A204.1 (cell line): ENCODE measurements at regions not wholly inside any gene's neighbourhood (a gene's known extent, or its start where the extent isn't known, plus 50 kb on each side); places are given as distances from the start of the nearest gene placed in this dataset.
A peak's percentile ranks its signal among the peaks of the same experiment; 100 is the strongest.
"Not testable (repeated sequence)": the region's sequence is repeated elsewhere in the genome, so short reads cannot be mapped to it uniquely, and the experiment has no call there.

Experiments
- FAIRE-seq: peaks from 2 replicates; lab custom pipeline; 2012; peaks lifted over from hg19 to GRCh38; lab: Jason Lieb, UNC

DNA sequence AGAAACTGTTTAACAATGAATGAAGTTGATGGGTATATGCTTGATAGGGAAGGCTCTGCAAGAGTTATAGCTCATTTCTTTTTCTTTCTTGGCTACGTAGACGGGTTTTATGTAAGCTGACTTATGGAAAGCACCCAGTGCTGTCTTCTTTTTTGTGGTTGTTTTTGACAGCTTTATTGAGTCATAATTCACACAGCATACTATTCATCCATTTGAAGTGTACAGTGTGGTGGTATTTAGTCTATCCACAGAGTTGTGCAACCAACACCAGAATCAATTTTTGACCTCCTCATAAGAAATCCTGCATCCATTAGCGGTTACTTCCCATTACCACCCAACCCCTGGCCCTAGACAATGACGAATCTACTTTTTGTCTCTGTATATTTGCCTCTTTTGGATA is 240.6 kb upstream of the KIAA1217 start:
- FAIRE-seq = no peak

DNA sequence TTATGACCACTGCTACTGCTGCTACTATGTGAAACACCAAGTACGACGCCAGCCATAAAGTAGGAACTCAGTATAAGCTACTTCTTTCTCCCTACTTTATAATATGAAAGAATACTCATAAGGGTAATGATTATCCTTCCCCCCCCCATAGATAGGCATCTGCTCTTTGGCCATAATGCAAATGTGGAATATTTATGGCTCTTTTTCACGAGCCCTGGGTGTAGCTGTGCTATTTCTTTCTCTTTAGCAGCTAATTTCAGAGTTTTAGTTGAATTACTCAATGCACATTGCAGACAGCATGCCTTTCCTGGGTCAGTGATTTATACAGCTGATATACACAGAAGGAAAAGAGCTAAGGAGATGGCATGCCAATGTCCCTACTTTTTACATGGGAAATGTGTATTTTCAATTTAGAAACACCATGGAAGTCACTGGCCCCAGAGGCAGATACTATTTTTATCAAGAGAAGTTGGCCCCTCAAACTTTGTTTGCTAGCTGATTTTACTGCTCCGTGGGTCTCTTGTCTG is 234.1 kb upstream of the KIAA1217 start:
- FAIRE-seq = no peak

DNA sequence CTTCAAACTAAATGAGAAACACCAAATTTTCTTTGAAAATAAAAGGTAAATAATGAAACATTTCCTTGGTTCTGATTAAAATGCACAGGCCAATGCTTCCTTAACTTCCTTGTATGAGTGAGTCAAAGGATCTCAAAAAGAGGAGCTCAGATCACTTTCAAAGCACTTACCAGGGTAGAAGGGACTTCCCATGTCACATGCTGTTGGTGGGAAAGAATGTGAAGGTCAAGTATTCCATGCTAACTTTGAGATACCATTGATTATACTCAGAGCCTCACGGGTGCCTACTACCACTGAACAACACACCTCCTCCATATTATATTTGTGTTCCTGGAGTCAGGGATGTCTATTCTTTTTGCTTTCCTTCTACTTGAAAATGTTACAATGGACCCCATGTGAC is 233.5 kb upstream of the KIAA1217 start:
- FAIRE-seq = no peak

DNA sequence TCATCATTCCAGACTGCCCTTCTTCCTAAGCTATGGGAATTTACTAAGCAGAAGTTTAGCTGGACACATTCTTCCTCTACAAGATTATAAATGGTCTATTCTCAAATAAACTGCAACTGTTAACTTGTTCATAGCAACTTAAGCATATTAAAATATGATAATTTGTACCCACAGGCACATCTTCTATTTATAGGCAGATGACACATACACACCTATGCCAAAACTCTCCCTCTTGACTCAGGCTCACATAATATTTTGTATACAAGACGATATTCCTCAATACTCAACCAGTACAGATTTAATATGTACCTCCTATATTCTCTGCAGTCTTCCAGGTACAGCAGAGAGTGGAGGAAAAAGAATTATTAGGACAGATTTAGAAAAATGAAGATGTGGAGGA is 232.7 kb upstream of the KIAA1217 start:
- FAIRE-seq = no peak

DNA sequence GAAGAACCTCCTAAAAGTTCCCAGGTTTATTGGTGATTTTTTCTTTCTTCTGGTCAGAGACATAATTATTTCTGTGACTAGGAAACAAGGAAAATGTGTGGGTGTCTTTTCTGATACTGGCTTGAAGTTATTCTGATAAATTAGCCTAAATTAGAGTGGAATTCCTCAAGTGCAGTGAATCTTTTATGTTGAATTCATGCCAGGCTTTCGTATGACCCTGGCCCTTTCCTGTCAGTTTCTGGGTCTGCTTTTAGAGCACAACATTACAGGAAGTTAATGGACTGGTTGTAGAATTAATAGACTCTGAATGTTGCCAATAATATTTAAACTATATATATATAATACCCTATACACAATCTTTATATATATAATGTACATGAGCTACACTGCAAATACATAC is 230.6 kb upstream of the KIAA1217 start:
- no peak for FAIRE-seq

DNA sequence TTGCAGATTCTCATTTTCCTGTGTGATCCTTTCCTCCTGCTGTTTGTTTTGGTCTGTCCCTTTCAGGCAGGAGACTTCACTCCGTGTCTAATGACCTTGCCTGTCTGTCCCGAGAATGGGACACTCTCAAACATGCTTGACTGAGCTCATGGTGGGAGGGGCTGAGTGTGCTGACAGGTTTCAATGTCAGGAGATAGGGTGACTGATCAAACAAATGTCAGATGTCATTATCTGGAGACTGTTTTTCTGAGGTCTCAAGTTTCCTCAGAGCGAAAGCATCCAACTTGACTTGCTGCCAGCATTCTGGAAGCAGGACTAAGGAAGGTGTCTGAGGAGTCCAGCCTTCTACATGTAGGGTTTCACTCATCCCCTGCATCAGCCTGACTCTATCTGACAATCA is 228.8 kb upstream of the KIAA1217 start:
- FAIRE-seq = no peak

DNA sequence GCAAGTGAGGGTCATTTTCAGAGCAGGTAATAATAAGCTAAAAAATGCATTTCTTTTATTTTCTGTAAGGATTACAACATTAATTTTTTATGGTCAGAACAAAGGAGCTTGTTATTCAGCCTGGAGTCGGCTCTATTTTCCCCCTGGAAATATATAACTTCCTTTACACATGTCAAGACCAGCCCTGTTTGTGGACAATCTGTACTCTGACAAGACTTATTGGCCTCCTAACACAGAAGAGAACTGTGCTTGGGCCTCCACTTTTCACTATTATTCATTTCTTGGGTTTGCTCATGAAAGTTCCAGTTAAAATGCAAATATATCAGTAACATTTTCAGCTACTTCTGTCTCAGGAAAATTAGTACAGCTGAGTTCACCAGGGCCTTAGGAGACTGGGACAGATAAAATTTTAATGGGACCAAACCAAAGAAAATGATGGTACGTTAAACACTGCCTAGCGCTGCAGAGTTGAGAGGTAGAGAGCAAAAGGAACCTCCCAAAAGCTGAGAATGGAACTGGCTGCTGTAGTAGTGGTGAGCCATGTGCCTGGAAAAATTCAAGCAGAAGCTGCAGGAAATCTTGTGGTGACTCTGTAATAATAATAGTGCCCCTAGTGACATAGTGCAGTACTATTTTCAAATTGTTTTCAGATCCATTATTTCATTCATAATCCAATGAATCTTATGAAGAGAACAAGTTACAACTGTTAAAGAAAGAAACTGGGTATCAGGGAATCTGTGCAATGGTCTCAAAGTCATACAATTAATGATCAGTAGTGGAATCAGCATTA is 227.2 kb upstream of the KIAA1217 start:
- no peak for FAIRE-seq

DNA sequence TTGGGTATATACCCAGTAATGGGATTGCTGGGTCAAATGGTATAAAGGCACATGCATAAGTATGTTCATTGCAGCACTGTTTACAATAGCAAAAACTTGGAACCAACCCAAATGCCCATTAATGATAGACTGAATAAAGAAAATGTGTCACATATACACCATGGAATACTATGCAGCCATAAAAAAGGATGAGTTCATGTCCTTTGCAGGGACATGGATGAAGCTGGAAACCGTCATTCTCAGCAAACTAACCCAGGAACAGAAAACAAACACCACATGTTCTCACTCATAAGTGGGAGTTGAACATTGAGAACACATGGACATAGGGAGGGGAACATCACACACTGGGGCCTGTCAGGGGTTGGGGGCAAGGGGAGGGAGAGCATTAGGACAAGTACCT is 224.5 kb upstream of the KIAA1217 start:
- not testable (repeated sequence) for FAIRE-seq

DNA sequence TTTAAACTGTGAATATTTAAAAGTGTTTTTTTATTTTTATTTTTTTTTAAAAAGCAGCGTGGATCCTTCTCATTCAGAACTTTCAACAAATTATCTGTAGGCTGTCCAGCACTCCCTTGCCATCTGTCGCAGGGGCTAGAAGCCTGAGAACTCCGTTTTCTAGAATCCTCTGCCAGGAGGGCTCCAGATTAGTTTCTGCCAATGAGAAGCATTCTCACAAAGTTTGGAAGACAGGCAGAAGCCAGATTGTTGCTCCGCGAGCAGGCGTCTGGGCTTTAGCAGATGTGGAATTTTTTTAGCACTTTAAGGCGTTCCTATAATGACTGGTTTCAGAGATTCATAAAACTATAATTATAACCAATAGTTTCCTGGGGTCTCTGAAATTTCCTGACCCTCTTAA is 220.9 kb upstream of the KIAA1217 start:
- no peak for FAIRE-seq

DNA sequence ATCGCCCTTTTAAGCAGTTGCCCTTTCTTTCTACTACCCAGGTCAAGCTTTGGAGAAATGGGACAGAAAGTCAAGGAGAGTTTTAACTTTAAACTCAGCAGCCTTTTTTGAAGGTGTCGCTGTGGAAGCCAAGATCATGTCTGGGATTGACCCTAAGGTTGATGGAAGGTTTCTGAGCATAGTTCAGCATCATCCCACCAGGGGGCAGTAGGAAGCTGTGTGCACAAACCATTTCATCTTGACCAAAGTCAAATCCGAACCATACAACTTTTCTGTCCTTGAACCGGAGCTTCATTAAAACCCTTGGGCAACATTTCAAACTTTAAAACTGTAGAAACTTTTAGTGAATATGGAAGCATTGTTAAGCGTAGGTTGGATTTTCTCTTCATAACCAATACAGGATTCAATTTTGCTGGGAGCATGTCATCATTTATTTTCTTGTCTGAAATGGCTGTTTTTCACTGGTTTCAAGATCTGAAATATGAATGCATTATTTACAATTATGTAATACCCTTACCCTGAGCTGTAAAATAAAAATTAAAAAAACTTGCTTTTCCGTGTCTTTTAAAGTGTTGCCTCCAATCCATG is 214.4 kb upstream of the KIAA1217 start:
- peak; percentile 70 for FAIRE-seq

DNA sequence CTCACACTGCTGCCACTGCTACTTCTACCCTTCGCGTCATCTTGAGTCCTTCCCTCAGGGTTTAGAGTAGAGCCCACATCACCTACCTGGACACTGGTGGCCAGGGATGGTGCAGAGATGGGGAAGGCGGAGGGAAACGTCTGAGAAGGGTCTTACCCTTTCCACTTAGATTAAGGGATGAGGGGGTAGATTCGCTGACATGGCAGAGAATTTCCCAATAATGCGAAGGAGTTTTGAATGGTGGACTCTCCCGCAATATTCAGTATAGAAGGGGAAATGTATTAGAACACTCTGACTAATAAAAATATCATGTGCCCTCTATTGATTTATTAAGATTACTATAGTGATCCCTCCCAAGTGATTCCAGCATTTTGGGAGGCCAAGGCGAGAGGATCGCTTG is 209.5 kb upstream of the KIAA1217 start:
- no peak for FAIRE-seq

DNA sequence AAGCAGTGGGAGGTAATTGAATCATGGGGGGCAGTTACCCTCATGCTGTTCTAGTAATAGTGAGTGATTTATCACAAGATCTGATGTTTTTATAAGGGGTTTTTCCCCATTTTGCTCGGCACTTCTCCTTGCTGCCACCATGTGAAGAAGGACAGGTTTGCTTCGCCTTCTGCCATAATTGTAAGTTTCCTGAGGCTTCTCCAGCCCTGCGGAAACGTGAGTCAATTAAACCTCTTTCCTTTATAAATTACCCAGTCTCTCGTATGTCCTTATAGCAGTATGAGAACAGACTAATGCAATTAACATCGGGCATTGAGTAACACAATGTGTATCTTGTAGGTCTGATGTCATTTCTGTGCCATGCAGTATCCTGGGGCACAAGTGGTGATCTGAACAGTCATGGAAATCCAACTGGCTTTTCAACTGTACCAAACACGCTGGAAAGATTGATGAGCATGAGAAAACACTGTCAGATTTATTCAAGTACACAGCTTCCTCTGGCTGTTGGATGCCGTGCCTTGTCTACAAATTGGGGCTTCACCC is 208.6 kb upstream of the KIAA1217 start:
- FAIRE-seq = no peak

DNA sequence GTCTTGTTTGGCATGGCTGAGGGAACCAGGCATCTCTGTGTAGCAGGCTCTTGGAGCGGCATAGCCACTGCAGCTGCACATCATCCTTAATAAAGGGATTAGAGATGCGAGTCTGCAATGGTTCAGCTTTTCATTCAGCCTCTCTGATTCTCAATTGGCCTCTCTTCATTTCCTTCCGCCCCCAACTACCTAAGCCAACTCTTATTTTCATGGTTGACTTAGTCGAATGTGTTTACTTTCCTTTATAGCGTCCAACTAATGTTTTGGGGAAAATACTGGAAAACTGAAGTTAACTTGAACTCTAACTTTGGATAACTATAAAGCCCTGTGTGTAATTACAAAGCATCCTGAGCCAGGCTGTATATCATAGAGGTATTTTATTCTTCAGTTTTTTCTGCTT is 202.2 kb upstream of the KIAA1217 start:
- FAIRE-seq = no peak

DNA sequence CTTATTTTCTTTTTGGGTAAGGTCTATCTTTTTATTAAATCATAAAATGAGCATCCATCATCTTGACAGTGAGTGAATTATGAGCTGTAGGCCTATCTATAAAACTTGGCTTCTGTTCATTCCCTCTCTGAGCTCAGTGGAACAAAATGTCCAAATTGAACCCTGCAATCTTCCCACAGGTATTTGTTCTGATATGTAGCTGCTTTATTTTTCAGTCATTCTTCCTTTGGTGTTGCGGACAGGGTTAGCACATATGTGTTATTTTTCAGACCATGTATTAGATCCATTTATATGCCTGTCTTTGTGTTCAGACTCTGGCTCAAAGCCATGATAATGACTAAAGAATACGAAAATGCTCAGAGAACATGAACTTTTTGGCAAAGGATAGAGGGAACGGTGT is 201.6 kb upstream of the KIAA1217 start:
- no peak for FAIRE-seq

DNA sequence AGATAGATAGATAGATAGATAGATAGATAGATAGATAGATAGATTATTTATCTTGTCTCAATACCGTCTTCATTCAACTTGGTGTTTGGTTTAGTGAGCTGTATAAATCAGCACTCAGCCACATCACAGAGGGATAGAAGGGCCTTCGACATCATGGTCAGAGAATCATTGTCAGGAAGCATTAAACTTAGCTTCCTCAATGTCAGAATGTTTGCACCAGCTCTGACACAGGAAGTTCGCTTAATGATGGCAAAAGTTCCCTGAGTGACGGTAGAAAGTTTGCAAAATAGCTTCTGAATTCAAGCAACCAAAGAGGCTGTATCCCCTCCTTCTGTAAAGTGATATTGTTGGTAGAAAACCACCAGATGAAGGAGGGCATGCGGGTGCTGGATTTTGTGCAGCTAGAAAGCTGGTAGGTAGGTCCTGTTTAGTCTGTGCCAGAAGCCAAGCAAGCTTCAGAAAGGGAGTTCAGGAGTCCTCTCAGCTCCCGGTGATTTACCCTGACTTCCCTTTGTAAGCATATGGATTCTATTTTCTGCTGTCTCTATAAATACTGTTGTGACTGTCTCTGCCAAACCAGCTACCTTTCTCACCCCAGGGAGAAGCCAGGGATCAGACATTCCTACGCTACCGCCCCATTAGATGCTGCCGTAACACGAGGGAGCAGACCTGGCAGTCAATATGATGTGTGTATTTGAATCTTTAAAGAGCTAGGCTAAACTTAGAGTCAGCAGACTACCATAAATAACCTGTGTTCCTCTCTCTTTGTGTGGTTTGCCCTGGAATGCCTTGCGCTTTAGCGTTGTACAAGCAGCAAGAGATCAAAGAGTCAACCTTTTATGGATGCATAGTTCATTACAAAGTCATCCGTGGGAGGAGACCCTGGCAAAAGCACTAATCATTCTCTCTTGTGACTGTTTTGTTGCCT is 200.5 kb upstream of the KIAA1217 start:
- FAIRE-seq = no peak

DNA sequence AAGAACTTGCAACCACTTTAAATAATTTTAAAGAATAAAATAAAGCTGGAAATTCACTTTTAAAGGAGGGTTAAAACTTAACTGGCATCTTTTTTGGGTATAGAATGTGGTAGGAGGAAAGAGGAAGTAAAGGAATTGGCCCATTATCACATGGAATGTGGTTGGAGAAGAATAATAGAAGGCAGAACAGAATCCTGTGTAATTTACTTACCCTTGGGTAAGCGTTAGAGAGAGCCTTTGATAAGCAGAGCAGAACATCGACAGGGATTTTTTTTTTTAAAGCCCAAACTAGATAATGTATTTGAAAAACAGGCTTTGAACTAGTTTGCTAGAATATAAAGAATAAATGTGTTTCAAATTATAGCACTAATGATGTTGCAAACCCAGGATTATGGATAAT is 199.8 kb upstream of the KIAA1217 start:
- no peak for FAIRE-seq

DNA sequence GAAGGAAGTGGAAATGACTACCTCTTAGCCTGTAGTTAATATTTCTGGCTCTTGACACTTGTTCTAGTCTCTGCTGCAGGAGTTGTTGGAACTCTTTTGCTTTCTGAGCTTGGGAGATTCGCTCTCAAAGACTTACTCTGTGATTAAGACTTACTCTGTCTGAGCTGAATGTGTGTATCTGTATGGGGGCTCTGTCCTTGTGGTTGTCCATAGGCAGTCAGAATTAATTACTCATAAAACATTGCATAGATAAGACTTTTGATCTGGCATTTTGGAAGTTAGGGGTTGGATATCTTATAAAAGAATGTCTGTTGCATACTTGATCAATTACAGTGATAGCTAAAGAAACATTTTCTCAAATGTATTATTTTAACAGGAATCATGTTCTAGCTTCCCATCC is 199.2 kb upstream of the KIAA1217 start:
- no peak for FAIRE-seq

DNA sequence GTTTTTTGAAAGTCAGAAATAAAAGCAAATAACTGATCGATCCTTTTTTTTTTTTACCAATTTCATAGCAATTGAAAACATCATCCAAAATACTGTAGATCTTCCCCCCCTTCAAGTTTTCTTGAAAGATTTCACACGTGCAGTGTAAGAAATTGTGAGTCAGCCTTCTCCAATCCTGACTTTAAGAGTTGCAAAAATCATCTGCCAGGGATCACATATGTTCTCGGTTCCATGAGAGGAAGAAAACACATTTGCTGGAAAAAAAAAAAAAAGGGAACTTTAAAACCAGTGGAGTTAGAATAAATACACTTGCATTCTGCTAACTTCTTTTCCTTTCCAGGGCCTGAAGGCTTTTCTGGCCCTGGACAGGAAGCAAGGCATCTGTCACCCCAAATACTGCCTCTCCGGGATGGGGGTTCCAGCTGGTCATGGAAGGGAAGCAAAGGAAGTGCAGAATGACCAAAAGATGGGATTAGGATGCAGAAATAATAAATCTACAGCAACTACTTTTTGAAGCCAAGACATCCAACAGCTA is 198.4 kb upstream of the KIAA1217 start:
- FAIRE-seq = no peak

DNA sequence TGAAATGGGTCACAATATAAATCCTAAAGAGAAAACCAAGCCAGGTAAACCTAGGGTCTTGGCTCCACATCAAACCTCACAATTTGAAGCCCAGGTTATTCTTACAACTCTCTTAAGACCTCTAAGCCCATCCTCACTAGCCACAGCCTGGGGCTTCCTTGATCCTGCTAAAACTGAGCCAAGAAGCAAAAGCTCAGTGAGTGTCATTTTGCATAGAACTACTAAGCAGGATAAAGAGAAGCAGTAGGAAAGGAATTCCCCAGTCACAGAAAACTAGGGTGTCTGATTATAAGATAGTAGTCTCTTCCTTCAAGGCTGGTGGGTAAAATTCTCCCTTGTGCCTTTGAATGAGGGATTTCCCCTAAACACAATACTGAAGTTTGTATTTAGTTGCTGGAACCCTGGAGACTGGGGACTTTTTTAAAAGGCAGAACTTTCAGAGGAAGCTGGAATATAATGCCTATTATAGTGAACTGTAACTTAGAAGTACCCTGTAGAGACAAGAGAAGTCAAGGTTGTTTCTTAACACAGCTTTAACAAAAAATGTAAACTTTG is 196.6 kb upstream of the KIAA1217 start:
- FAIRE-seq = no peak

DNA sequence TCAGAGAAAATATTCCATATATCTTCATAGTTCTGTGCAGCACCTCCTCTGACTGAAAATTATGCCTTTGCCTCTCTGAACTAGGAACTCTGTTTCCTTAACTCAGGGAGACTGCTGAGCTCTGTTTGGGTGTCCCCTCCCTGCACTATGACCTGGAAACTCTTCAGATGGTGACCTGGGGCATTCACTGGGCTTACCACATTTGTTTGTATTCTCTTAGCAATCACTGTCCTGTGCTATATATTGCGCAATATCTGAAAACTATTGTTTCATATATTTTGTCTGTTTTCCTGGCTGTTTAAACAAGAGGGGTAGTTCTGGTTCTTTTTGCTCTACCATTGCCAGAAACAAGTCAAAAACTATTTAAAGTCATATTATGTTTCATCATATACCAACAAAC is 181.8 kb upstream of the KIAA1217 start:
- FAIRE-seq = no peak

DNA sequence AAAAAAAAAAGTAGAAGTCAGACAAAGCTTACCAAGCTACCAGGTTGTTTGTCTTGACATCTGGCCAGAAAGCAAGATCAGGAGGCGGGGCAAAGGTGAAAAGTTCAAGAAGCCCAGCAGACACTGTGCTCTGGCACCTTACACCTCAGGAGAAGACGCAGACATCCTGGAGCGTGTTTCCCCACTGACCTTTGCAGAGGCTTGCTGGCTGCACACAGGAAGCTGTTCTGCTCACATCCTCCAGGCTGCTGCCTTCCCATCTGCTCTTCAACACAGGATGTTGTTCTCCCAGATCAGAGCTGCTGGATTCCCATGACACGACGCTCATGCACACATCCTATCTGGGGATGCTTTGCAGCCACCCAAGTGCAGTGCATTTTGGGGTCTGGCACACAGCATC is 174.4 kb upstream of the KIAA1217 start:
- no peak for FAIRE-seq

DNA sequence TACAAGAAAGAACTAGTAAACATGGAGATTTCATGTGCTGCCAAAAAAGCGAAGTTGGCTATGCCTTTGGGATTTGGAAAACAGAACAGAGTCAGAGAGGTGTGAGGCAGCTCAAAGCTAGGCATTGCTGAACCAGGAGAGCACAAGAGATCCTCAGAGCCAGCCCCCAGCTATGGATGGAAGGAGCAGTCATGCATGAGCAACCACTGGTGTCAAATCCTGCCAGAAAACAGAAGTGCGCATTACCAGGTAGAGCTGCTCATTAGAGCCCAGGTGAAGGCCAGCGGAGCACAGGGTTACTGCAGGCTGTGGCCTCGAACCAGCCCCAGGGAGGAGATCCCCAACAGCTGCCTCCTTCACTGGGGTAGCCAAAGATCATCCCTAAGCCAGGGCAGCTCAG is 173.2 kb upstream of the KIAA1217 start:
- FAIRE-seq = no peak
